ENCODE measurements at regions not wholly inside any gene's neighbourhood (a gene's known extent, or its start where the extent isn't known, plus 50 kb on each side); places are given as distances from the start of the nearest gene placed in this dataset.
A peak's percentile ranks its signal among the peaks of the same experiment; 100 is the strongest.

DNA sequence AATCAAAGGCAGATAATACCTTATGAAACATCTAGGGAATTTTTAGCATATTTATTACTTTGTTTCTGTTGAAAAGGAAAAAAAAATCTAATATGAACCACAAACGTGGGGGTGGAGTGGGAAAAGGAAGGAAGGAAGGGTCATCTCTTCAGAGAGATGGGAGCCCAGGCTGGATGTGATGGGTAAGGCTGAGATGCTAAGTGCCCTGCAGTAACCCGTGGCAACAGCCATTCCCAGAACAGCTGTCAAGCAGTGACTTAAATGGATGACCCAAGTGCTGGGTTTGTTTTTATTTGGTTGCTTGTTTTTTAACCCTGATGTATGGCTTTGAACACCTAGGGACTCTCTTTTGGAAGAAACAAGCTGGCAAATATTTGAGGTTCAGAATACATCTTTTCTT lies 50.7 kb upstream of the KLF7 start:
- H3K4me3 Mint-ChIP-seq = no peak overlapping the region
- peaks cover 3% of the 10 kb centered on the region for H3K9me3 Mint-ChIP-seq
- no peak overlapping the region for H3K27ac Mint-ChIP-seq
- peaks cover 40% of the 10 kb centered on the region for H3K4me1 Mint-ChIP-seq (ENCODE audit: low read depth)
- H3K27me3 Mint-ChIP-seq = peaks cover 7% of the 10 kb centered on the region
- no peaks in the 10 kb centered on the region for H3K36me3 Mint-ChIP-seq (ENCODE audit: low read depth)

DNA sequence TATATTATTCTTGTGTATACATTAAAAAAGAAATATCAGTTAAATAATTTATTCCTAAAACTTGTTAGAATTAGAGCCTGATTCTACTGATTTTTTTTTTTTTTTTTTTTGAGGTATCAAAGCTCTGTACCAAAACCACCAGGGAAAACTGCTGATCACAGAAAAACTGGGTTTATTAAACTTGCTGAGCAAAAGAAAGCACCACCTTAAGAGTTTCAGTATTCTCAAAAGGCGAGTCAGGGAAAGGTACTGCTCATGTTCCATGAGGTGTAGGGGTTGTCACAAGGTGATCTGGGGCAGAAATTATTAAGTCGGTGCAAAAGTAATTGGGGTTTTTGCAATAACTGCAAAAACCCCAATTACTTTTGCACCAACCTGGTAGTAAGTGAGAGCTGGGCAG lies 51.7 kb upstream of the KLF7 start:
- Mint-ChIP-seq H3K27ac (no peak overlapping the region), H3K4me1 (ENCODE audit: low read depth) (peaks cover 45% of the 10 kb centered on the region), H3K27me3 (peaks cover 9% of the 10 kb centered on the region), H3K36me3 (ENCODE audit: low read depth) (no peaks in the 10 kb centered on the region), H3K4me3 (no peak overlapping the region), H3K9me3 (no peaks in the 10 kb centered on the region)

DNA sequence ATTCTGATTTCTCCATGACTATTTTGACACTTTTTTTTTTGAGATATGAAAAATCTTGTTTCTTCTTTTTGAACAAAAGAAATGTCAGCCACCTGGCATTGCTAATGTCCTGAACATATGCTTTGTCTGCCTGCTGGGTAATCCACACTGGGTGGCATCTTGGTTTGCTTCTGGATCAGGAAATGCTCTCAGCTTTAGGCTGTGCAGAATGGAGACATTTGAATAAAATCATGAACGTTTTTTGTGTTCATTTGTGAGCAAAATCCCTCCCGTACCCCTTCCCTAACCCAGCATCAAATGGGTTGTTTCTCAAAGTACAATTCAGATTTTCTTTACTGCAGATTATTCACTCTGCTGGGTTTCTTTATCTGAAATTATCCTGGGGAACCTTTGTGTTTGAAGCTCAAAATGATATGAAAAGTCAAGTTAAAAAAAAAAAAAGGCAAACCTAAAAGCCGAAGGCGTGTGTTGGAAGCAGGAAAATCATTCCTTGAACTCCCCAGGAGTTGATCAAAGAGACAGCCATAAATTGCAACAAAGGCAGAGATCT lies 53.4 kb upstream of the KLF7 start:
- H3K4me3 Mint-ChIP-seq = no peak overlapping the region
- peaks cover 9% of the 10 kb centered on the region for H3K27me3 Mint-ChIP-seq
- no peaks in the 10 kb centered on the region for H3K36me3 Mint-ChIP-seq (ENCODE audit: low read depth)
- peaks cover 59% of the 10 kb centered on the region for H3K4me1 Mint-ChIP-seq (ENCODE audit: low read depth)
- H3K27ac Mint-ChIP-seq = no peak overlapping the region
- H3K9me3 Mint-ChIP-seq = no peaks in the 10 kb centered on the region

DNA sequence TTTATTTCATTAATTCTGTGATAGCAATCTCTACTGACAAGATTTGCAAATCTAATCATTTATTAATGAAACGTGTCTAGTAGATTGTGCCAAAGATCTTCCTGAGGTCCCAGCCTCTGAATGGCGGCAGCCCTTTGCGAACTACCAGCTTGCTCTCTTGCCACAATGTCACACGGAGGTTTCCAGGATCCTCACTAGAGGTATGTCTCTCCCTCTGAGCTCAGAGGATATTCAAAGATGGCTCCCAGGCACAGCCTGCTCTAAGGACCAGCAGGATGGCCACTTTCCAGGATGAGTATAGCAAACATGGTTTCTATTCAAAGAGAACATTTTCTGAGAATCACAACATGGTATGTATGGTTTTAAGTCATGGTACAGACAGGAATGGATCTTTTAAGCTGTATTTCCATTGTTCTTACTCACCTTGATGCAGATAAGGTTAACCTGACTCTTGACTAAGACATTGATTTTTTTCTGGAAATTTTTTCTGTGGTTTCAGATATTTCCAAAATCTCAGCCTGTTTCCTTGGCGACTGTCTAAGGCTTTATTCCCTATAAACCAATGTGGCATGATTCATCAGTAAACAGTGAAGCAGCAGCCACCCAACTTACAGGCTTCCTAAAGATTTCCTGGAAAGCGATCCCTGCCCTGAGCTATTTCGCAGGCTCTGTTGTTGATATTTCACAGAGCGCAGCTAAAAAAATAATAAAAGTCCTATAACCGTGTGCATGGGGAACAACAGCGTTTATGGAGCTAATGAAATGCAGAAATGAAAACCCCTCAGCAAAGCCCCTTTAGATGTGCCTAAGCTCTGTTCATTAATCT lies 54.1 kb upstream of the KLF7 start:
- peaks cover 9% of the 10 kb centered on the region for H3K27me3 Mint-ChIP-seq
- H3K9me3 Mint-ChIP-seq = no peaks in the 10 kb centered on the region
- peaks cover 59% of the 10 kb centered on the region for H3K4me1 Mint-ChIP-seq (ENCODE audit: low read depth)
- H3K27ac Mint-ChIP-seq = no peak overlapping the region
- no peak overlapping the region for H3K4me3 Mint-ChIP-seq
- H3K36me3 Mint-ChIP-seq (ENCODE audit: low read depth) = no peaks in the 10 kb centered on the region

DNA sequence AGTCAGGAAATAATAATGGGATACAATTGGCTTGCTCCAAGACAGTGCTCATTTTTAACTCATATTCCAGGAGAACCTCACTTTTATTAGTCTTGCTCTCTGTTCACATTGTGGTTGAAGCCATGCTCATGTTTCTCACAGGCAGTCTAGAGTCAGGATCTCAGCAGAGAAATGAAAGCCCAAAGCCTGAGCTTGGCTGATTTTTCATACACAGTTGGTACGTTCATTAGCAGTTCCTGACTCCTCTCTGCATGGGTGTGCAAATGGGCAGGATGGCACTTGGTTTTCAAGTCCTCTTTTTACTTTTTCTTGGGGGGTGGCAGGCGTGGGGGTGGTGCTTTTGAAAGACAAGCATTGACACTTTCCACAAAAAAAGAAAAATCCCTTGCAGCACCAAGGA lies 56.0 kb upstream of the KLF7 start:
- H3K27me3 Mint-ChIP-seq = peaks cover 9% of the 10 kb centered on the region
- H3K9me3 Mint-ChIP-seq = no peaks in the 10 kb centered on the region
- no peak overlapping the region for H3K4me3 Mint-ChIP-seq
- peaks cover 67% of the 10 kb centered on the region for H3K4me1 Mint-ChIP-seq (ENCODE audit: low read depth)
- no peaks in the 10 kb centered on the region for H3K36me3 Mint-ChIP-seq (ENCODE audit: low read depth)
- H3K27ac Mint-ChIP-seq = no peak overlapping the region

DNA sequence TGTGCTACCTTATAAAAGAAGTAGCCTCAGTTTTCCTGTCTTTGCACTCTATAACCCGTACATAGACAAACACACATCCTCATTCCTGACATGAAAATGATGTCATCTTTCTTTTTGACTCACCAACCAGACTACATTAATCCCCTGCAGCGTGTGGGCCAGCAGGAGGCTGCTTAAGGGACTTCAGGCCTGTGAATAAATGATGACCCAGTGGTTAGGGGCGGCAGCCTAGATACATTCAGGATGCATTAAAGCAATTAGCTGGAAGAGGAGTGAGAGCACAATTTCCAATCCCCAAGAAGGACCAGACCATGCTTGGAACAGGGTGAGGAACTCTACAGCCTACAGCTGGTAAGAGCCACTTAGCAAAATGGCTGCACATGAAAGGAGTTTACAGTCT lies 57.3 kb upstream of the KLF7 start:
- Mint-ChIP-seq H3K27ac (peak overlapping the region; percentile 81), H3K36me3 (ENCODE audit: low read depth) (no peaks in the 10 kb centered on the region), H3K27me3 (peaks cover 9% of the 10 kb centered on the region), H3K4me3 (peak overlapping the region; percentile 41), H3K4me1 (ENCODE audit: low read depth) (peaks cover 69% of the 10 kb centered on the region), H3K9me3 (no peaks in the 10 kb centered on the region)

DNA sequence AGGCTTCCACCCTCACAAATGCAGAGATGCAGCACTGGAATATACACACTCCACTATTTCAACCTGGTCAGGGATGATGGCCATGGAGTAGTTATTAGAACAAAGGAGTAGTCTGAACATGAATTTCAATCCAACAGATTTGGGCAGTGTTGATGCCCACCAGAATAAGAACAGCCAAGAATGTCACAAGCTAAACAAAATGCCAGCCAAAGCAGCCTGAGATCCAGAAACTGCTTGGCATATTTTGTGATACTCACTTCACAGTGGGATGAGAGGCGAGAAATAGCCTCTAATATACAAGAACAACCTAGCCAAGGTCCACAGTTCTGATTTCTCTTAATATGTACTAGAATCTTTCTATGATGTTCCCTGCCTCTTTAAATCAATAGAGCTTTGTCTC lies 58.6 kb upstream of the KLF7 start:
- Mint-ChIP-seq H3K9me3 (no peaks in the 10 kb centered on the region), H3K4me1 (ENCODE audit: low read depth) (peaks cover 75% of the 10 kb centered on the region), H3K27ac (peak overlapping the region; percentile 97), H3K27me3 (peaks cover 5% of the 10 kb centered on the region), H3K36me3 (ENCODE audit: low read depth) (no peaks in the 10 kb centered on the region), H3K4me3 (peak overlapping the region; percentile 48)

DNA sequence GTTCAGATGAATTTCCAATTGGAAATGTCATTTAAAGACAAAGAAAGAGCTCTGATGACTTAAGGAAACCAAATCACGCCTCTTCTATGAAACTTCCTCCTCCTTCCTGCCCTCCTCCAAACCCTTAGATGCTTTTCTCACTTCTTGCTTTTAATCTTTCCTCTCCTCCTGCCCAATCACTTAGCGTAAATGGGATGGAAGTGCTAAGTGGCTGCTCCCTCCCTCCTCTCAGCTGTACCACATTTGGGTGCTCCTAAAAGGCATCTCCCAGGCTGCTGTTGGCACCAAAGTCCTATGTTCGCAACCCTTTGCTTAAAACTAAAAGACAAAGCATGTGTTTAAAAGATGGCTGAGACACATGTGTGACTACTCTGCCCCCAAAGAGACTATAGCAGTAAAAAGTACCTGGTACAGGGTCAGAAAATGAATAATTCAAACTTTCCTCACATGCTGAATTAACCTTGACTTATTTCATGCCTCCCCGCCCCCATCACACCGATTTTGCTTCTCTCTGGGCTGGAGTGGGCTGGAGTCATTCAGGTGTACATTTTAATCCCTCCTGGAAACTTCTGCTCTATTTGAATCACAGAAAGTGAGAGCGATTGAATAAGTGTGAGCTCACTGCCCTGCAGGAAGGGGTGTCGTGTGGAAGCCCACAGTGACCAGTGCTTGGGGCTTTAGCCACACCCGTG lies 59.2 kb upstream of the KLF7 start:
- peaks cover 3% of the 10 kb centered on the region for H3K9me3 Mint-ChIP-seq
- H3K4me1 Mint-ChIP-seq (ENCODE audit: low read depth) = peaks cover 75% of the 10 kb centered on the region
- H3K36me3 Mint-ChIP-seq (ENCODE audit: low read depth) = no peaks in the 10 kb centered on the region
- peak overlapping the region; percentile 97 for H3K27ac Mint-ChIP-seq
- peaks cover 5% of the 10 kb centered on the region for H3K27me3 Mint-ChIP-seq
- H3K4me3 Mint-ChIP-seq = peak overlapping the region; percentile 46

DNA sequence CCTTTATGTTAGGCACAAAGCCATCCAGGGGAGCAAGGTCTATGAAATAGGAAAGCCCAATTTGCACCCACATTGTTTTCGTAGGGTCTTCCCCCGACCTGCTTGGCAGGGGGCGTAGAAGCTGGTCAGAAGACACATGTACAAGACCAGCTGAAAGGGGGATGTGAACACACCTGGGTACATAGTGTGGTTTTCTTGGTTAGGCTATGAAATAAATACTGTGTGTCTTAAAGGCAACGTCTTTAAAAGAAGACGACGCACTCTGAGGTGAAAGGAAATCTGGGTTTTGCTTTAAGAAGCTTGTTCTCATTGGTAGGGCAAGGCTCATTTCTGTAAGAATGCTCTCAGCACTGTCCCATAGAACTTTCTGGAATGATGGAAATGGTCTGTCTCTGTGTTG lies 60.0 kb upstream of the KLF7 start:
- Mint-ChIP-seq H3K36me3 (ENCODE audit: low read depth) (no peaks in the 10 kb centered on the region), H3K4me1 (ENCODE audit: low read depth) (peaks cover 79% of the 10 kb centered on the region), H3K4me3 (peak overlapping the region; percentile 46), H3K9me3 (peaks cover 3% of the 10 kb centered on the region), H3K27me3 (peaks cover 5% of the 10 kb centered on the region), H3K27ac (peak overlapping the region; percentile 97)

DNA sequence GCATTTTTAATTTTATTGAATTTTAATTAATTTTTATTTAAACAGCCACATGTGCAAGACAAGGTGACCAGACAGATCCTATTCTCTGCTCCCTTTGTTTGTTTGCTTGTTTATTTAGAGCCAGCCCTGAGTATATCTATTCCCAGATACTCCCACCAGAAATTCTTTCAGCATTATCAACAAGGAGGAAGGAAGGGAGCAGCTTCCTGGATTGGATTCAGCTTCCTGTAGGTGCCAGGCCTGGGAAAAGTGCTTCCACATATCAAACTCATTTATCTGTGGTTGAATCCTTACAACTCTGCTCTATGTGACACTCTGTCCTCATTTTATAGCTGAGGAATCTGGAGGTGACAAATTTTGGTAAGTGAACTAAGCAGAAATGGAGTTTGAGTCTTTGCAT lies 60.5 kb upstream of the KLF7 start:
- peaks cover 83% of the 10 kb centered on the region for H3K4me1 Mint-ChIP-seq (ENCODE audit: low read depth)
- H3K27me3 Mint-ChIP-seq = peaks cover 4% of the 10 kb centered on the region
- H3K9me3 Mint-ChIP-seq = peaks cover 3% of the 10 kb centered on the region
- peak overlapping the region; percentile 72 for H3K27ac Mint-ChIP-seq
- H3K4me3 Mint-ChIP-seq = peak overlapping the region; percentile 22
- H3K36me3 Mint-ChIP-seq (ENCODE audit: low read depth) = no peaks in the 10 kb centered on the region

DNA sequence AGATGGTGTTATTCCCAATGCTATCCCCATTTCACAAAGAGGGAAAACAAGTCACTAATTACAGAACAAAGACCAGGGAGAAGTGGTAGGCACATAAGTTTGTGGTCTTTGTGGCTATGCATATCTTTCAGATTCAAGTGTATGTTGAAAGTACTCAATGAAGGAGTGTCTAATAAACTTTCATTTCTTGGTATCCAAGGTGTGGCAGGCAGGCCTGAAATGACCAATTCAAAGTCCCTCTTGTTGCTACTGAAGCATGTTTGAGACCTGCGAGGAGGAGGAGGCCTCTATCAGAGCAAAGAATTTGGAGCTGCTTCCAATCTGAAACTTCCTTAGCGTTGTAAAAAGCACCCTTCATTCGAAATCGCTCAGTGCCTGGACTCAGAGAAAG lies 60.9 kb upstream of the KLF7 start:
- Mint-ChIP-seq H3K9me3 (peaks cover 3% of the 10 kb centered on the region), H3K27me3 (peaks cover under 1% of the 10 kb centered on the region), H3K4me1 (ENCODE audit: low read depth) (peaks cover 84% of the 10 kb centered on the region), H3K36me3 (ENCODE audit: low read depth) (no peaks in the 10 kb centered on the region), H3K27ac (peak overlapping the region; percentile 72), H3K4me3 (peak overlapping the region; percentile 22)

DNA sequence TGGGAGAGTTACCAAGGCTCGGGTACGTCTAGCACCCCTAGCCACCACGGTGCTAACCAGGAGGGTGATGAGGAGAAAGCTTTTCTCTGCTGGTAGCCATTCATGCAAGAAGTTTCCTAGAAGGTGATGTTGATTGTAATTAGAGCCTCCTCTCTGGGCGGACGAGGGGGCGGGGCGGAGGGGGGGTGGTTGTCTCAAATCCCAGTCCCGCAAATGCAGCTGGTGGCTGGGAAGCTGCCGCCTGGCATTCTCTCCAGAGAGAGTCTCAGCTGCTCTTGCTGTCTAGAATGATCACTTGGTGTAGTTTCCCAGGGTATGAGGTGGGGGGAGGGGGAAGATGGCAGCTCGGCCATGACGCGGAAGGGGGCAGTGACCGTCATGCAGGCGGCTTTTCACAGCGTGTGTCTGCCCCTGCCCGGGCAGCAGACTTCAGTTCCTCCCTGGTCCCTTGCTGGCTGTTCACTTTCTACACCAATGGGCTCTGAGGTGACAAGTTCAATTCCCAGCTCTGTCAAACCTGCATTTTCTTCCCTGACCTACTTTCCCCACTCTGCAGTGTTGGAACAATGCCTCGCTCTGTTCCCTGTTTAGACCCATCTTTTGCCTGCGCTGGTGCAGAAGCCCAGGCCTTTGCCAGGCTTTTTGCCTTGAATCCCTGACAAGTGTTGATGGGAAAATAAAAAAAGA lies 61.5 kb upstream of the KLF7 start:
- Mint-ChIP-seq H3K27ac (peak overlapping the region; percentile 72), H3K36me3 (ENCODE audit: low read depth) (no peaks in the 10 kb centered on the region), H3K4me1 (ENCODE audit: low read depth) (peaks cover 86% of the 10 kb centered on the region), H3K4me3 (no peak overlapping the region), H3K27me3 (no peaks in the 10 kb centered on the region), H3K9me3 (peaks cover 3% of the 10 kb centered on the region)

DNA sequence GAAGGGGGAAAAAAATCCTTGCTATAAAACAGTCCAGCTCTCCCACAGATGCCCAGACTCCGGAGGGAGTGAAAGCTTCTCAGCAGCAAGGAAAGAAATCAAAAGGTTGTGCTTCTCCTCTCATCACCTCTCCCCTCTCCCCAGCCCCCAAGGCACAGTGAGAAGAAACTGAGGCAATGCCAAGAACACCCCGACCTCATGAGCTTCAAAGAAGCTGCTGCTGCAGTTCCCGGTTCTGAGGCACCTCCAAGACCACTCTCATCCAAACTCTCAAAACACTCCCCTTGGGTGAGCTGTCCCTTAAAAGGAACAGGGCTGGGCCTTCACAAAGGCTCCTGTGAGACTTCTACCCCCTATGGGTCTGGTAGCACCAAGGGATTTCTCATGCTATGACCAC lies 62.0 kb upstream of the KLF7 start:
- H3K36me3 Mint-ChIP-seq (ENCODE audit: low read depth) = no peaks in the 10 kb centered on the region
- peaks cover 3% of the 10 kb centered on the region for H3K9me3 Mint-ChIP-seq
- H3K4me1 Mint-ChIP-seq (ENCODE audit: low read depth) = peaks cover 81% of the 10 kb centered on the region
- no peaks in the 10 kb centered on the region for H3K27me3 Mint-ChIP-seq
- no peak overlapping the region for H3K4me3 Mint-ChIP-seq
- H3K27ac Mint-ChIP-seq = no peak overlapping the region

DNA sequence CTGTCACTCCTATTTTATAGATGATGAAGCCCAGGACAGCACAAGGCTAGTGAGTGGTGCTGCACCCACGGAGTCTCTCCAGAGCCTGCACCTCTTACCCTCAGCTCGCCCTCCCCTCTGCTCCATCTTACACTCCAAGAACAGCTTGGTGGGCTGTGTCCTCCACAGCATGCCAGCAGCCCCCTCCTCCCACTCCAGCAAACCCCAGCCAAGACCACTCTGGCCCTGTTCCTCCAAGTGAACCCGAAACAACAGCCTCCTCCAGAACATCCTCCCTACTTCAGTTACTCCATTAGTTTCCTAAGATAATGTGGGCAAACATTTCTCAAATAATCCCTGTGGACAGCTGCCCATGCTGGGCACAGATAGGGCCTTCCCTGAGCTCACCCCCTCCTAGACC lies 62.7 kb upstream of the KLF7 start:
- Mint-ChIP-seq H3K36me3 (ENCODE audit: low read depth) (no peaks in the 10 kb centered on the region), H3K27me3 (no peaks in the 10 kb centered on the region), H3K27ac (no peak overlapping the region), H3K4me1 (ENCODE audit: low read depth) (peaks cover 74% of the 10 kb centered on the region), H3K9me3 (peaks cover 3% of the 10 kb centered on the region), H3K4me3 (no peak overlapping the region)

DNA sequence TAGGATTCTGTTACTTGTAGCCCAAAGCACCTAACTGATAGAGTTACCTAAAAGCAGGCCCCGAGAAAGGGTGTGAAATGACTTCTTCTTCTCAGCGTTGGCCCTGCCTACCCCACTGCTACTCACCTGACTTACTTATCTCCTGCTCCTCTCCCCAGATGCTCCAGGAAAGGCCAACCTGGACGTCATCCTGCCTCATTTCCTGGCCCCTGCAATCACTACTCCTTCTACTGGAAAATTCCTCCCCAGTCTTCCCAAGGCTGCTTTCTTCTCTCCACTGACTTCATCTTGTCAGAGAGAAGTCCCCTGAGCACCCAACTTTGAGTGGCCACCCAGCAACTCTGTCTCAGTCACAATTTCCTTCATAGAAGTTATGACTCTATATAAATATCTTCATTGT lies 63.4 kb upstream of the KLF7 start:
- Mint-ChIP-seq H3K4me1 (ENCODE audit: low read depth) (peaks cover 67% of the 10 kb centered on the region), H3K36me3 (ENCODE audit: low read depth) (no peaks in the 10 kb centered on the region), H3K4me3 (no peak overlapping the region), H3K27ac (no peak overlapping the region), H3K27me3 (no peaks in the 10 kb centered on the region), H3K9me3 (peaks cover 3% of the 10 kb centered on the region)

All from stimulated activated naive CD8-positive, alpha-beta T cell treated with anti-CD3 and anti-CD28 coated beads, Interleukin-15, Interleukin-2, amounts not matched to agents 100 ng/mL and 50 ng/mL, for 24 hours (primary cell).